Activated CD8-positive, alpha-beta memory T cell treated with anti-CD3 and anti-CD28 coated beads, Interleukin-2, amount 10 ng/mL, durations not matched to agents 7 days and 5 days (primary cell): ENCODE measurements at regions not wholly inside any gene's neighbourhood (a gene's known extent, or its start where the extent isn't known, plus 50 kb on each side); places are given as distances from the start of the nearest gene placed in this dataset.

Experiments
- ATAC-seq: fragments of 150-1000 bp; cut with Tn5 transposase; one replicate; pipeline ENCODE4 v1.10.0; 2021; ENCODE audit warnings: moderate library complexity
- CTCF ChIA-PET: fragments of 350-600 bp; sonication (Branson Sonifier 250); formaldehyde crosslinking; loops from one replicate; lab custom pipeline; 2021; ENCODE audit warnings: antibody characterized with exemption; lab: Charles Lee
- DNase-seq: peaks from one replicate; pipeline ENCODE4 v3.0.0-alpha.2; 2020
- H3K27ac Mint-ChIP-seq: one replicate; pipeline ENCODE4 v1.8.0; 2021; ENCODE audit warnings: mild to moderate bottlenecking, mixed read lengths
- H3K27me3 Mint-ChIP-seq: one replicate; pipeline ENCODE4 v1.8.0; 2021; ENCODE audit warnings: mixed read lengths
- H3K36me3 Mint-ChIP-seq: one replicate; pipeline ENCODE4 v1.8.0; 2021; ENCODE audit warnings: mild to moderate bottlenecking, mixed read lengths
- H3K4me1 Mint-ChIP-seq: one replicate; pipeline ENCODE4 v1.8.0; 2021; ENCODE audit warnings: mixed read lengths
- H3K4me3 Mint-ChIP-seq: one replicate; pipeline ENCODE4 v1.8.0; 2021; ENCODE audit warnings: mild to moderate bottlenecking, moderate library complexity, mixed read lengths
- H3K9me3 Mint-ChIP-seq: one replicate; pipeline ENCODE4 v1.8.0; 2022; ENCODE audit warnings: low read depth, mixed read lengths

DNA sequence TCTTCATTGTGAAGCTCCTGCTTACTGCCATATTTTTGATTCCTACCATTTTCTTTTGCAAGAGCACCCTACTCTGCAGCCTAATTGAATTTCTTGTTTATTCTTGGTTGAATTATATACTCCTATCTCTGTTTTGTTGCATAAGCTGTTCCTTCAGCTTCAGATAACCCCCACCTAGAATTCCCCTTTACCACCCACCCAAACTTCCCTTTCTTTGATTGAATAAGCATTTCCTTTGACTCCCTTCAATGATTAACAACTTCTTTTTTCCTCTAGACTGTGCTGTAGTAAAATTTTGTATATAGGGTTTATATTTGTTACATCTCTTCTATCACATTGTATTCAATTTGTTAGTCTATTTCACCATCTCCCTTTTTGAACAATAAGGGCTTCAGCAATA is 168.1 kb downstream of the GPR37 start:
- CTCF ChIA-PET = no interaction called here
- H3K9me3 Mint-ChIP-seq = no peaks in the 10 kb centered on the region
- ATAC-seq (no peak), DNase-seq (no peak)
- H3K27ac Mint-ChIP-seq = no peak overlapping the region
- H3K4me1 Mint-ChIP-seq = no peaks in the 10 kb centered on the region
- H3K27me3 Mint-ChIP-seq = no peaks in the 10 kb centered on the region
- no peak overlapping the region for H3K4me3 Mint-ChIP-seq
- no peaks in the 10 kb centered on the region for H3K36me3 Mint-ChIP-seq

- ATAC-seq (no peak), DNase-seq (no peak)
- no peaks in the 10 kb centered on the region for H3K27me3 Mint-ChIP-seq
- no peaks in the 10 kb centered on the region for H3K9me3 Mint-ChIP-seq
- no peaks in the 10 kb centered on the region for H3K36me3 Mint-ChIP-seq
- H3K27ac Mint-ChIP-seq = no peak overlapping the region
- CTCF ChIA-PET = no interaction called here
- H3K4me1 Mint-ChIP-seq = no peaks in the 10 kb centered on the region
- no peak overlapping the region for H3K4me3 Mint-ChIP-seq
Observed at GRCh38 chr7:124596881-124597280, 168.7 kb downstream of the GPR37 start.

GRCh38 chr7:124590814-124591213 is 174.8 kb downstream of the GPR37 start:
- H3K4me3 Mint-ChIP-seq = no peak overlapping the region
- H3K36me3 Mint-ChIP-seq = no peaks in the 10 kb centered on the region
- no peaks in the 10 kb centered on the region for H3K27me3 Mint-ChIP-seq
- no peaks in the 10 kb centered on the region for H3K4me1 Mint-ChIP-seq
- no peak for ATAC-seq
- no peak for DNase-seq
- H3K27ac Mint-ChIP-seq = no peak overlapping the region
- no peaks in the 10 kb centered on the region for H3K9me3 Mint-ChIP-seq
- CTCF ChIA-PET = no interaction called here

DNA sequence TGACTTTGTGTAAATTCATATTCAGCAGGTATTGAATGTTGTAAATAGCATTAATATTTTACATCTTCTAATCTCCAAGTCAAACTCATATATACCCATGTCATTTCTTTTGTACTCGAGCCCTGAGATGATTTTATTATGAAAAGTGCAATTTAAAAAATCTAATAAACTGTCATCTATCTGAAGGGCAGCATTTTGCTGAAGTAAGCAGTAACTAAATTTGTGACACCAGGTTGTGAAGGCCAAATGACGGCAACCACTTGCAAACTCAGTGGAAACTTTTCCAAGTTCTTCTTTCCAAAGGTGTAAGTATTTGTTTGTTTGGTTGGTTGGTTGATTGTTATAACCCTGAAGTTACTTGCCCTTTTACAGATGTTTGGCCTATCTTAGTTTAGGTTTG is 188.3 kb downstream of the GPR37 start:
- H3K27me3 Mint-ChIP-seq = no peaks in the 10 kb centered on the region
- ATAC-seq = no peak
- no peak for DNase-seq
- no peak overlapping the region for H3K4me3 Mint-ChIP-seq
- H3K4me1 Mint-ChIP-seq = no peaks in the 10 kb centered on the region
- no peak overlapping the region for H3K27ac Mint-ChIP-seq
- H3K9me3 Mint-ChIP-seq = no peaks in the 10 kb centered on the region
- H3K36me3 Mint-ChIP-seq = no peaks in the 10 kb centered on the region
- CTCF ChIA-PET = no interaction called here

GRCh38 chr7:124575176-124575575 is 190.4 kb downstream of the GPR37 start:
- Mint-ChIP-seq H3K36me3 (no peaks in the 10 kb centered on the region), H3K27me3 (no peaks in the 10 kb centered on the region), H3K9me3 (no peaks in the 10 kb centered on the region), H3K27ac (no peak overlapping the region), H3K4me3 (no peak overlapping the region), H3K4me1 (no peaks in the 10 kb centered on the region)
- DNase-seq = no peak
- no peak for ATAC-seq
- CTCF ChIA-PET = no interaction called here

DNA sequence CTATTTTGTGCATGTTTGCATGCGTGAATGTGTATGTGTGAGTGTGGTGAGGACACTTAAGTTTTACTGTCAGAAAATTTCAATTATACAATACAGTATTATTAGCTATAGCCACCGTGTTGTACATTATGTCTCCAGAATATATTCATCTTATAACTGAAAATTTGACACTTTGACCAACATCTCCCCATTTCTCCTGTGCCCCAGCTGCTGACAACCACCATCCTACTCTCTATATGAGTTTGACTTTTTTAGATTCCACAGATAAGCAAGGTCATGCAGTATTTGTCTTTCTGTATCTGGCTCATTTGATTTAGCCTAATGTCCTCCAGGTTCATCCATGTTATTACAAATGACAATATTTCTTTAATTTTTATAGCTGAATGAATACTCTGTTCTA is 195.0 kb downstream of the GPR37 start:
- H3K4me3 Mint-ChIP-seq = no peak overlapping the region
- no peak overlapping the region for H3K27ac Mint-ChIP-seq
- no peaks in the 10 kb centered on the region for H3K27me3 Mint-ChIP-seq
- no peaks in the 10 kb centered on the region for H3K4me1 Mint-ChIP-seq
- no peak for DNase-seq
- ATAC-seq = no peak
- CTCF ChIA-PET = no interaction called here
- no peaks in the 10 kb centered on the region for H3K9me3 Mint-ChIP-seq
- H3K36me3 Mint-ChIP-seq = no peaks in the 10 kb centered on the region

GRCh38 chr7:124566583-124566982 is 199.0 kb downstream of the GPR37 start:
- Mint-ChIP-seq H3K4me1 (no peaks in the 10 kb centered on the region), H3K27ac (no peak overlapping the region), H3K4me3 (no peak overlapping the region), H3K9me3 (no peaks in the 10 kb centered on the region), H3K36me3 (no peaks in the 10 kb centered on the region), H3K27me3 (no peaks in the 10 kb centered on the region)
- DNase-seq (no peak), ATAC-seq (no peak)
- CTCF ChIA-PET = no interaction called here

DNA sequence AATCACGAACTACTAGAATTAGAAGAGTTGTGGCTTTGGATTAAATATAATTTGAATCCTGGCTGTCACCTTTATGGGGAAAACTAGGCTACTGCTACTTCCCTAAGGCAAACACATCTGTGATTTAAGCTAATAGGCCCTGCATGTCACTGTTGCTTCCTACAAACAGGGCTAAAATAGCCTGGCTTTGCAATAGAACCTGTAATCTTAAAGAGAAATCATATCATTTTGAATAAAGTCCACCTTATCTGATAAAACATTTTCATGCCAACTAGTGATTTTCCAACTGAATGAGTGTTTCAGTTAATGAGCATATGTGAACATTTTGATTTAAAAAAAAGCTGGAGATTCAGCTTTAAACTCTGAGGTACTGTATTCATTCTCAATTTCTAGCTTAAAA is 208.0 kb downstream of the GPR37 start:
- Mint-ChIP-seq H3K4me1 (no peaks in the 10 kb centered on the region), H3K4me3 (no peak overlapping the region), H3K27ac (no peak overlapping the region), H3K27me3 (no peaks in the 10 kb centered on the region), H3K36me3 (no peaks in the 10 kb centered on the region), H3K9me3 (no peaks in the 10 kb centered on the region)
- CTCF ChIA-PET = no interaction called here
- no peak for DNase-seq
- no peak for ATAC-seq

- H3K36me3 Mint-ChIP-seq = no peaks in the 10 kb centered on the region
- no peaks in the 10 kb centered on the region for H3K27me3 Mint-ChIP-seq
- no peak overlapping the region for H3K4me3 Mint-ChIP-seq
- no peak overlapping the region for H3K27ac Mint-ChIP-seq
- no peak for ATAC-seq
- H3K9me3 Mint-ChIP-seq = no peaks in the 10 kb centered on the region
- H3K4me1 Mint-ChIP-seq = no peaks in the 10 kb centered on the region
- CTCF ChIA-PET = no interaction called here
- DNase-seq = no peak
Observed at GRCh38 chr7:124557101-124557500, 208.5 kb downstream of the GPR37 start.

- CTCF ChIA-PET = no interaction called here
- H3K4me3 Mint-ChIP-seq = no peak overlapping the region
- H3K36me3 Mint-ChIP-seq = no peaks in the 10 kb centered on the region
- H3K27me3 Mint-ChIP-seq = no peaks in the 10 kb centered on the region
- DNase-seq (no peak), ATAC-seq (no peak)
- H3K9me3 Mint-ChIP-seq = no peaks in the 10 kb centered on the region
- no peaks in the 10 kb centered on the region for H3K4me1 Mint-ChIP-seq
- no peak overlapping the region for H3K27ac Mint-ChIP-seq
Observed at GRCh38 chr7:124553502-124553901, 212.1 kb downstream of the GPR37 start.

DNA sequence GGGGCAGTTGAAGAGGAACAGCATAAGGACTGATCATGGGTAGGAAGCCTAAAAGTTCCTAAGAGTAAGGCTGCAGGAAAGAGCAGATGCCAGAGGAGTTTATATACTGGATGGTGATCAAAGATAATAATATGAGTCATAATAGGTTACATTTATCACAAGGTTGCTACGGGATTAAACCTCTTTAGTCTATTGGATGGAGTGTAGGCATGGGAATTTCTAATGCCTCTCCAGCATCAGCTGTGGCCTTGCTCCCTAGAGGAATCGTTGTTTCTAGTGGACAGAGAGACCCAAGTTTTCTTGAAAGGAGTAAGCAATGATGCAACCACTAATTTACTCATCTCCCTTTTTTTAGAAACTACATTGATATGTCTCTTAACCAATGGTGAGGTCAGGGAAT is 213.4 kb downstream of the GPR37 start:
- Mint-ChIP-seq H3K36me3 (no peaks in the 10 kb centered on the region), H3K27ac (no peak overlapping the region), H3K4me1 (no peaks in the 10 kb centered on the region), H3K27me3 (no peaks in the 10 kb centered on the region), H3K9me3 (no peaks in the 10 kb centered on the region), H3K4me3 (no peak overlapping the region)
- ATAC-seq (no peak), DNase-seq (no peak)
- CTCF ChIA-PET = no interaction called here

DNA sequence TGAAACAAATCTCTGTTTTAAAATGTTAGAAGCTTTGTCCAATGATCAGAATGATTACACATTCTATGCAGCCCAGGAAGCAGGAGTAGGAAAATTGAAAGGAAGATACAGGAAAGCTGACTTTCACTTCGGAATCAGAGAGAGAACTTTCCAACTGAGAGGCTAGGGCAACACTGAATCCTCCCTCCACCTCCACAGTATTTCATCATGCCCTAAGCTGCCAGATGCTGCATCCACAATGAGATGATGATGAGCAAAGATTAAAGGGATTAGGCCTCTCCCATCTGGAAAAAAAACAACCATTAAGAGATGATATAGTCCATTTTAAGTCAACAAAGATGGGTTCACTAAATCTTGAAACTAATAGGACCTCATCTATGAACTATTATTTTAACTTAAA is 215.6 kb downstream of the GPR37 start:
- CTCF ChIA-PET = no interaction called here
- no peak overlapping the region for H3K4me3 Mint-ChIP-seq
- H3K27me3 Mint-ChIP-seq = no peaks in the 10 kb centered on the region
- ATAC-seq = no peak
- no peaks in the 10 kb centered on the region for H3K4me1 Mint-ChIP-seq
- no peaks in the 10 kb centered on the region for H3K9me3 Mint-ChIP-seq
- no peak for DNase-seq
- no peak overlapping the region for H3K27ac Mint-ChIP-seq
- no peaks in the 10 kb centered on the region for H3K36me3 Mint-ChIP-seq

- H3K4me1 Mint-ChIP-seq = no peaks in the 10 kb centered on the region
- H3K36me3 Mint-ChIP-seq = no peaks in the 10 kb centered on the region
- no peaks in the 10 kb centered on the region for H3K9me3 Mint-ChIP-seq
- DNase-seq (no peak), ATAC-seq (no peak)
- CTCF ChIA-PET = no interaction called here
- H3K4me3 Mint-ChIP-seq = no peak overlapping the region
- H3K27ac Mint-ChIP-seq = no peak overlapping the region
- no peaks in the 10 kb centered on the region for H3K27me3 Mint-ChIP-seq
Observed at GRCh38 chr7:124542476-124542875, 223.1 kb downstream of the GPR37 start.

GRCh38 chr7:124536156-124536762 is 229.3 kb downstream of the GPR37 start:
- Mint-ChIP-seq H3K4me1 (no peaks in the 10 kb centered on the region), H3K27ac (no peak overlapping the region), H3K36me3 (no peaks in the 10 kb centered on the region), H3K27me3 (no peaks in the 10 kb centered on the region), H3K9me3 (no peaks in the 10 kb centered on the region), H3K4me3 (no peak overlapping the region)
- CTCF ChIA-PET = no interaction called here
- DNase-seq (no peak), ATAC-seq (no peak)

DNA sequence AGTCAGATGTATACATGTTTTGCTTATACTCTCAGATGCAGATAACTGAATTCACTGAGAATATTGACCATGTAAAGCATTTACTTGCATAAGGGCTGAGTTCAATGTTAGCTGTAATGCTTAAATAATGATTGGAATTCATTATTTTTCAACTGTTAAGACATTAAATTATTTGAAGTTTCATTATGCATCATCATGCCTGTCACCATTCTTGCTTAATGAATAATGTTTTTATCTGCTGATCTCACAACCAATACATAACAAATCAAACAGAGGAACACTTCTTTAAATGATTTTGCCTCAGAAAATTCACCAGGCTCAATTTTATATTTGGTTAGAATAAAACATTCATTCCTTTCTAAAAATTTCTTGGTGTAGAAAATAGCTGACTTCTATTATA is 233.4 kb downstream of the GPR37 start:
- no peak for ATAC-seq
- DNase-seq = no peak
- no peaks in the 10 kb centered on the region for H3K36me3 Mint-ChIP-seq
- no peak overlapping the region for H3K27ac Mint-ChIP-seq
- no peaks in the 10 kb centered on the region for H3K27me3 Mint-ChIP-seq
- CTCF ChIA-PET = no interaction called here
- H3K9me3 Mint-ChIP-seq = peaks cover 6% of the 10 kb centered on the region
- H3K4me1 Mint-ChIP-seq = no peaks in the 10 kb centered on the region
- H3K4me3 Mint-ChIP-seq = no peak overlapping the region
